COR-L47 (cell line): ENCODE measurements at regions not wholly inside any gene's neighbourhood (a gene's known extent, or its start where the extent isn't known, plus 50 kb on each side); places are given as distances from the start of the nearest gene placed in this dataset.

Source experiments
- DNase-seq: peaks from one replicate; lab custom pipeline; 2025; lab: John Stamatoyannopoulos, UW

DNA sequence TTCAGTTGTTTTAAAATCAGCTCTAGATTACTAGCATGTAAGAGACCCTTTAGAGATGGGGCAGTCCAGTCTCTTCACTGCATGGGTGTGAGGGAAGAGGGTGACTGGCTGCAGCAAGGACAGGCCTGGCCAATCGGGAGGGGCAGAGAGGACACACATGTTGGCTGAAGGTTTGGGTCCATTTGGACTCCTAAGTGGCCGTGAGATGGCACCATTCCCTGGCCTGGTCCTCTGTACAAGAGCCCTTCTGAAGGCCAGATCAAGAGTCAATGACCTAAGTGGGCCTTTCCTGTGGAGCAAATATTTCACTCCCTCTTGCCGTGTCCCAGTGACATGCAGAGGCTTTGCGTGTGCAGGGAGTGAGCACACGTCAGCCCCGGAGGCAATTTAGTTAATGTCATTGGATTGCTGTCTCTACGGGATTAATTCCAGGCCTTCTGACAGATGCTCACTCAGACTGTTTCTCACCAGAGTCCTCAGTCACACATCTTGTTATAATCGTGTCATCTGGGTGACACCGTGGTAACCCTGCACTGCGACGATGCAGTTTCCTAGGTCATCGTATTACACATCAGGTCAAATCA lies 613.0 kb downstream of the NPHP4 start:
- DNase-seq, result no peak

DNA sequence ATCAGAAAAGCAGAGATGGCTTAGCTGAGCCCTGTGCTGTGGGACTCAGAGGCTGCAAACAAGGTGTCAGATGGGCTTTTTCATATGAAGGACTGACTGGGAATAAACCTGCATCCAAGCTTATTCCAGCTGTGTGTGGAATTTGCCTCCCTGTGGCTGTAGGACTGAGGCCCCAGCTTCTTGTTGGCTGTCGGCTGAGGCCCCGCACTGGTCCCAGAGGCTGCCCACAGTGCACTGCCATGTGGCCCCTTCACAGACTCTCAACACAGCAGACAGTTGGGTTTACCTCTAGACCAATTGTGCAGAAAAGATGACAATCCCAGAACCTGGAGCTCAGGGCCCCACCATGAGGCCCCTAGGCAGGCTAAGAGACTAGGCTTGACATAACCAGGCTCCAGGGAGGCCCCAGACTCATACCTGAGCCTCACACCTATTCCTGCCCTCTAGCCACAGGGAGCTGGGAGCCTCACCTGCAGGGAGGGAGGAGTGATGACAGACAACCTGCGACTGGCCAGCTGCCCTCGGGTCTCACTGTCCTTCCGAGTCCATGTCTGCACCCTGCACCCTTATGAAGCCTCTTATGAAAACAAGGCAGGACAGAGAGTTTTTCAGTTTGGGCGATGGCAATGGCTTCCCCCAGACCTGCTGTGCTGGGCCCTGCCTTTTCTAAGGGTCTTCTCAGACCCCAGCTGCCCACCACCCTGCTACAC lies 615.5 kb downstream of the NPHP4 start:
- DNase-seq, result no peak

DNA sequence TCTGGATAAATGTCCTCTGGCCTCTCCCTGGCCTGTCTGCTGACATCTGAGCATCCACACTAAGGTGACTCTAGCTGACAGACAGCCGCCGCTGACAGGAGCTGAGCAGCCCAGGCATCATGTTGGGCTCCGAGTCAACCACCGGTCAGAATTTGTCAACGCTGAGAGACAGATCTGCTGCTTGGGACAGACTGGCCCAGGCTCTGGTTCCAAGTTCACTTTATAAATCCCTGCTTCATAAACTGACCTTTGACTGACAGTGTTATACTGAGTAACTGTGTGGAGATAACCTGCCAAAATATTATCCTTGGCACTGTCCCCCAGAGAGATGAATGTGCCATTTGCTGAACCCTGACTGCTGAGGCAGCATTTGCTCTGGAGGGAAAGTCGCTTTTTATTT lies 616.7 kb downstream of the NPHP4 start:
- DNase-seq, result no peak

DNA sequence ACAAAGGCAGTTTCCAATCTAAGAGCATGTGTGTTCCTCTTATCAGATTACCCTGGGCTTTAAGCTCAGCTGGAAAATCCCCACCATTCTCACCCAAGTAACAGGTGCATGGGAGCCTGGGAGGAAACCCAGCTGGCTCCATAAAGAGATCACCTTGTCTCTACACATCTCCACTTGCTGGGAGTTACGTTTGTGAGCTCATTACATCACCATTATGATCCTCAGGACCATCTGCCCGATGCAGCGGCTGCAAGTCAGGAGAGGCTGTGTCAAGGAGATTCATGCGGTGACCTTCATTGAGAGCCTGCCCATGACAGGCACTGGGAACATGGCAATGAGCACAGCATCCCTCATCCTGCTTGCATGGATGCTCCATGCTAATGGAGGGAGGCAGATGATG lies 618.0 kb downstream of the NPHP4 start:
- DNase-seq, result no peak

DNA sequence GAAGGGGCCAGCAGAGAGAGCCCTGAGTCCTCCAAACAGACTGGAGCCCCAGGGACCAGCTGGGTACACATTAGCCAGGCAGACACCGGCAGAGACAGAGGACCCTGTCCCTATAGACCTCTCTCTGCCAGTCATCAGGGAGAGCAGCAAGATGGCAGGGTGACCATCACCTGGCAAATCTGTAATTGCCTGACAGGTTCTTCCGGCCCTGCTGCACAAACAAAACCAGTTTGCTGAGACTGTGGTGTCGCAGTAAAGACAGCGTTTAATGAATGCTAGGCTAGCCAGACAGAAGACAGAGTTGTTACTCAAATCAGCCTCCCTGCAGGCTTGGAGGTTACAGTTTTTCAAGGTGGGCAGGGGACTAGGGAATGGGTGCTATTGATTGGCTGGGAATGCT lies 618.9 kb downstream of the NPHP4 start:
- DNase-seq, result no peak

DNA sequence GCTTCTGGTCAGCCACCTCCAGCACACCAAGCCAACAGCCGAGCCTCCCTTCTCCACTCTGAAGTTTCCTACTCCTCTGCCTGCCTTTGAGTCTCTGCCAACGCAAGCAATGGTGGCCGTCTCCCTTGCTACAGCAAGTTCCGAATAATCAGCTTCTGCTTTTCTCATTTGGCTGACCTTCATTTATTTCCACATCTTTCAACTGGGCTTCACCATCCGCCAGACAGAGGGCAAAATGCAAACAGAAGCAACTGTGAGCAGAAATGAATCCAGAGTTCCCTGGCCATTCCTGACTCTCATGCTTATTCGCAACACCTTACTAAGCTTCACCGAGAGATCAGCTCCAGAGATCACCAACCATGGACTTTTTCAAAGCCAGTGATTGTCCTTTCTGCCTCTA lies 621.0 kb downstream of the NPHP4 start:
- no peak for DNase-seq

DNA sequence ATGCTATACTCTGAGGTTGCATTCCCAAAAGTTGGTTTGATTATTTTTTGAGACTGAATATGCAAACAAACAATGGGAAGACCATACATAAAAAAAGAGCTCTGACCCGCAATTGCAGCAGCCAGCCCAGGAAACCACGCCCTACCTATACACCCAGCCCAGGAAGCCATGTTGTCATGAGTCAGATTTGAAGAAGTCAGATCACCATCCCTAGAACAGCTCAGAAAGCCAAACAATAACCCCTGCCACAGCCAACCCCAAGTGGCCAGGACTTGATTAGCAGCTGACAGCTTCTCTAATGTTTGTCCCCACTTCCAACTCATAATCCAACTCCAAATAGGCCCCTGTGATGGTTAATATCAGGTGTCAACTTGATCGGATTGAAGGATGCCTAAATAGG lies 621.9 kb downstream of the NPHP4 start:
- no peak for DNase-seq

DNA sequence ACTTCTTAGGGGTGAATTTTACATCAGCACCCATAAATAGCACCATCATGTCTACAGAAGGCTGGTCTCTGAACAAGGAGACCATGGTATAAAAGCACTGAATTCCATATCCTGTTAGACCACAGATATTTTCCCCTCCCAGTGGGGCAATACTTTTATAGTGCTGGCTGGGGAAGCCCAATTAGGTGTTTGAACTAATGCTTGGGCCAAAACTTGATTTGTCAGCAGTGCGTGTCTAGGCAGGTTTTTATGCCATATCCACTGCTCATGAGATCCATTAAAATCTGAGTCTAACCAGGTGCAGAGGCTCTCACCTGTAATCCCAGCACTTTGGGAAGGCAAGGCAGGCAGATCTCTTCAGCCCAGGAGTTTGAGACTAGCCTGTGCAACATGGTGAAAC lies 623.0 kb downstream of the NPHP4 start:
- no peak for DNase-seq

DNA sequence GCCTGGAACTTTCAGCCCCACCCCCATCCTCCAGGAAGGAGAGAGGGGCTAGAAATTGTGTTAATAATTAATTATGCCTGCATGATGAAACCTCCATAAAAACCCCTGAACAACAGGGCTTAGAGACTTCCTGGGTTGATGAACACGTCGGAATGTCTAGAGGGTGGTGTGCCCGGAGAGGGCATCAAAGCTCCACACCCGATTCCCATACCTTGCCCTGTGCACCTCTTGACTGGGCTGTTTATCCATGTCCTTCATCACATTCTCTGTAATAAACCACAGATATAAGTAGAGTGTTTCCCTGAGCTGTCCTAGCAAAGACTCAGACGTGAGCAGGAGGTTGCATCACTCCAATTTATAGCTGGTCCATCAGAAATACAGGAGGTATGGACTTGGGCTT lies 624.0 kb downstream of the NPHP4 start:
- DNase-seq, result no peak

DNA sequence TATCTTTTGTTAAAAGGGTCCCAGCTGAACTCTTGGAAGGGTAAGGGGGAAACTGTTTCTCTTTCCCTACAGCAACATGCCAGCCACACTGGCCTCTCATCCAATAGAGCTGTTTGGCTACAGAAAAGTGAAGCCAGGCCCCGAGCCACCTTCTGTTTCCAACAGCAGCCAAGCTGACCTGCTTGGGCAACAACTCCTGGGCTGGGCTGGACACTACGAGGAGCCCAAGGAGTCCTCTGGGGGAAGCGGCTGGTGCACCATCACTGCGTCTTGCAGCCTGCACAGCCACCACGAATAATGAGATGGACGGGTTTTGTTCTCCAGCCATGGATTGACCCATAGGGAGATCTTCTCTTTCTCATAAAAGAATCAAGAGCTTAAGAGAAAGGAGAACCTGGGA lies 624.9 kb downstream of the NPHP4 start:
- DNase-seq, result no peak

DNA sequence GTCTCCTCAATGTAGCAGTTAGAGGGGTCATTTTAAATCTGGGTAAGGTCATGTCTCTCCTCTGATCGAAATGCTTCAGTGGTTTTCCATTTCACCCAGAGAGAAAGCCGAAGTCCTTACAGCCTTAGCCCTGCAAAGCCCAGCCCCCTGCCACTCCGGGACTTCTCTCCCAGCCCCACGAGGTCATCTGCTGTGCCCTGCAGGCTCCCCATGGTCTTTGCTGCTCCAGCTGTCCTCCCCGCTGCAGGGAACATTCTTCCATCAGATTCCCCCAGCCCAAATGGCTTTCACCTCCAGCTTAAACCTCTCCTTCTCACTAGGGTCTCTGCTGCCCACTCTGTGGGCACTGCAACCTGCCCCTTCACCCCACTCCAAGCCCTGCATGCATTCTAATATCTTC lies 626.5 kb downstream of the NPHP4 start:
- DNase-seq, result no peak

DNA sequence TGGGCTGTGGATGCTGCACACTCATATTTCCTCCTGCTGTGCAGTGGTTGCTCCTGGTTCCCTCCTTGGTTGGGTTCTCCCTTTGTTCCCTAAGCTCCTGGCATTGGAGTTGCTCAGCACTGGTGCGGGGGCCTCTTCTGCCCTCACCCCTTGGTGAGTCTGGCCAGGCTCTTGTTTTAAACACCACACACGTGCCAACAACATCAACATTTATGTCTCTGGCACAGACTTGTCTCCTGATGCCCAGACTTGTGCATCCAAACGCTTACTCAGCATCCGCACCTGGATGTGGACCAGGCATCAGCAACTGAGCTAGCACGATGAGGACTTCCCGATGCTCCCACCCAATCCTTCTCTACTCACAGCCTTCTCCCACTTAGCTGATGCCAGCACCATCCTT lies 627.6 kb downstream of the NPHP4 start:
- no peak for DNase-seq

DNA sequence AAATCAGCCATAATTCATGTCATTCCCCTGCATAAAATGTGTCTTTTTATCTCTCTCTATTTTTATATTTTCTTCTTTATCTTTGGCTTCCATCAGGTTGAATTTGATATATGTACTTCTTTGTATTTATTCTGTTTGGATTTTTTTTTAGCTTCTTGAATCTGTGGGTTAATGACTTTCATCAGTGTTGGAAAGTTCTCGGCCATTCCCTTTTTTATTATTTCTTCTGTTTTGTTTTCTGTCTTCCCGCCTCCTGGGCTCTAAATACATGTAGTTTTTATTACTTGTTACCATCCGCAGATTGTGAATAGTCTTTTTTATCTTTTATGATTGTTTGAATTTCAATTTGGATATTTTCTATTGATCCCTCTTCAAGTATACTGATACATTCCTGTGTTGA lies 637.5 kb downstream of the NPHP4 start:
- no peak for DNase-seq

DNA sequence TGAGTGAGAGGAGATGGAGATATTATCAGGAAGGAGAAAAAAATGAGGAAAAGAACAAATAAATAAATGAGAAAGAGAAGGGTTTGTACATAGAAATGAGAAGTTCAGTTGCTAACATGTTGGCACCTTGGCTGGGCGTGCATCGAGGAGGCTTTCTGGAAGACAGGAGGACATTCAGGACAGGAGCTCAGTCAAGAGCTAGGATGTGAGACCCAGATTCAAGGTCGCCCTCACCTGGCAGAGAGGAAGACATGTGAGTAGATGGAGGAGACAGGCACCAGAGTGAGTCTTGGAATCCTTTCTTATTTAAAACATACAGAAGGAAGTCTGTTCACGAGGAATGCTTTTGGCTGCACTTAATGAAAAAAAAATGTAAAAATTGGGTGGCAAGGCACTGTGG lies 640.9 kb downstream of the NPHP4 start:
- DNase-seq, result no peak

DNA sequence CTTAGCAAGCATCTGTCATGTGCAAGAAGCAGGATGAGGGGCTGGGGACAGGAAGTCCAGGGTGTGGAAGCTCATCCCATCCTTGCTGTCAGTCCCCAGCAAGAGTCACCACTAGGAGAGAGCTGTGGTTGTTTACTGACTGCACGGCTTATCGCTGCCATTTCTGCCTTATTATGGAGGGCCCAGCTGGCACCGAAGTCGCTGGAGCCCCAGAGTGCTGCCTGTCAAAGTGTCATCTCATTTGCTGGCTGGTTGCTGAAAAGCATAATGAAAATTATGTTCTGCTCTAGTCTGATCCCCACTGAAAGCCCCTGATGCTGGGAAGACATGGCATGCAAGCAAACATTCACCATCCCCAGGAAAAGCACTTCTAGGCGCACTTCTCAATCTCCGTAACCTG lies 642.7 kb downstream of the NPHP4 start:
- DNase-seq, result no peak

DNA sequence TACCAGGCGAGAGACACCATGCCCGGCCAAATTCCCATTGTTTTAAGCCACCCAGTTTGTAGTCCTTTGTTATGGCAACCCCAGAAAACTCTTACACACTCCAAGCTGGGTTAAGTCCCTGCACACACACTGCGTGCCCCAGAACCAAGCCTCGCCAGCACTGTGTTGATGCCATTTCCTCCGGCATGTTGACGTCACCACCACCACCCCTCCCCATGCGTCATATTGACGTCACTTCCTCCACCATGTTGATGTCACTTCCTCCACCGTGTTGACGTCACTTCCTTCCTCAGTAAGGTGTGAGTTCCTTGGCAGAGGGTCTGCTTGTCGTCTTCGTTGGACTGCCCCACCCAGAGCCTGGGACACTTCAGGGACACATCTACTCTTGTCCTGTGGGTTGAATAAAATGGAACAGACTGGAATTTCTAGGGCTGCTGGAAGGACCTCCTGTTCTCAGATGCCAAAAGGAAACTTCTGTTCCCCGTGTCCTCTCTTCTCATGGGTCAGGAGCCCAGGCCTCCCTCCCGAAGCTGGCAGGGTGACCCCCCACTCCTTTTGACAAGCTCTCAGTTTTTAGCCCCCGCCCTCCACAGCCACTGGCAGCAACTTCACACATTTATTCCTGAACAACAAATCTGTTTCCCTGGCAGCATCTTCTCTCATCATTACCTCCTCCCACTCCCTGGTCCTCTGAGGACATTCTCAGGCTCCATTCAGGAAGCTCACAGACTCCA lies 643.3 kb downstream of the NPHP4 start:
- DNase-seq, result no peak

DNA sequence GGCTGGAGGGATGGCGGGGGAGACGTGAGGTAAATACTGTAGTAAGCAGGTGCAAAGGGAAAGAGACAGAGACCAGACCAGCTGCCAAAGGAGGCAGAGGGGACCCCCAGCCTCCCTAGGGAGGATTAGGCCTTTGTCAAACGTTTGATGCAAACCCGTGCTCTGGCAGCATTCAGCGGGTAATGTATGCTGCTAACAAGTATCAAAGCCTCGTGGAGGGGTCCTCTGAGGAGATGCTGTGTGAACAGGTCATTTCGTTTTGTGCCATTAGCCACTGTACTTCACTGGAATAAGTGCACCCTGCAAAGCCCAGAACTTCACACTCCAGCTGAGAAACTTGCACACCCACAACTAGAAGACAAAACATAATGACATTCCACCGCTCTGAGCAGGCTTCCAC lies 644.5 kb downstream of the NPHP4 start:
- no peak for DNase-seq

DNA sequence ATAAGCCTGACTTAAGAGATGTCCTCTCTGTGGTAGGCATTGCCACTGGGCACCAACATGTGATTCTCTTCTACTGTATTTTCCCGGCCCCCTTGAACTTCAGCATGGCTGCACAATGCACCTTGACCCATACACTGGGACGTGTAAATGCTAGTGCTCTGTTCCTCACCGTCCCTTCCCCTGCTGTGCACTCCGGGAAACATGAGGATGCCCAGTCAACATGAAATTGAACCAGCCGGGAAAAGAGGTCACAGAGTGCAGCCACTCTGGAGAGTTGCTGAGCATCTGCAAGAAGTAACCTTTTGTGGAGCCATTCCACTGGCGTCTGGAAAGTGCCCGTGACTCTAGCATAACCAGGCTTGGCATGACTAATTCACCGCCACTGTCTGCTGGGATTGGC lies 646.7 kb downstream of the NPHP4 start:
- no peak for DNase-seq

DNA sequence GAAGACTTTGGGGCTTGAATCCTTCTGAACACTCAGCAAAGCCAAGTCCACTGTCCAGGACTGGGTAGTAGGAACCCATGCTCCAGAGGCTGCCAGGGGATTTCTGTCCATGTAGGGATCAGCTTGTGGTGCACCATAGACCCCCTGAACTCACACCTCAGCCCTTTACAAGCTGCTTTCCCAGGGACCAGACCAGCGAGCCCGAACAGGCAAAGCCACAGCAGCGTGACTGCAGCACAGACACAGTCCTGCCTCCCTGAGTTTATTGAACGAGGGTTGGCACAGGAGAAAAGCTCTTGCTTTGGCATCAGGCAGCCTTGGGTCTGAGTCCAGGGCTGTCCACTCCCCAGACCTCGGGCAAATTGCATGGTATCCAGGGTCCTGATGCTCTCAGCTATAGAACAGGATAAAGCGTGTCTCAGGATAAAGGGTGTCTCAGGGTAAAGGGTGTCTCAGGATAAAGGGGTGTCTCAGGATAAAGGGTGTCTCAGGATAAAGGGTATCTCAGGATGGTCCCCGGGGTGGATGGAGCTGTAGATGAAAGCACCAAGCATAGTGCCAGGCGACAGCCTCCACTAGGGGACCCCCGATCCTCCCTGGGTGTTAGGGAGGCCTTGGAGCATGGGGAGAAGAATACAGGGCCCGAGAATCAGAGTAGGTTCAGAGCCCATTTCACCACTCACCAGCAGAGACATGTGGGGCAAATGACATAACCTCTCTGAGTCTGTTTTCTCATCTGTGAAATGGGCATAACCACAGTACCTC lies 648.8 kb downstream of the NPHP4 start:
- DNase-seq, result no peak

DNA sequence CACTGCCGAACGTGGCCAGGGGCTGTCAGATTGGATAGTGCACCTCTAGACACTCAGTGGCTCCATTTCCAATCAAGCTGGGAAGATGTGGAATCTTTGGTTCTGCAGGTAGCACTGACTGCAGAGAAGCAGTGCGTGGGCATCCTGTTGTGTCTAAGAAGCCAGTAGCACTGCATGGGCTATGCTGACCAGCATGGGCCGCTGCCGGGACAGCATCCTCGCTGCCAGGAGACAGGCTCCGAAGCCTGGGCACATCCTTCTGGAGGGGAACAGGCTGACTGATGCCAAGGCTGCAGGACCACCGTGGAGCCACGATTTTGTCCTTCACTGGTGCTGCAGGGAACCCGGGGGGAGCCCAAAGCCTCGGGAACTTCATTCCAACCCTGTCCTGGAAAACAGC lies 649.4 kb downstream of the NPHP4 start:
- DNase-seq, result no peak

DNA sequence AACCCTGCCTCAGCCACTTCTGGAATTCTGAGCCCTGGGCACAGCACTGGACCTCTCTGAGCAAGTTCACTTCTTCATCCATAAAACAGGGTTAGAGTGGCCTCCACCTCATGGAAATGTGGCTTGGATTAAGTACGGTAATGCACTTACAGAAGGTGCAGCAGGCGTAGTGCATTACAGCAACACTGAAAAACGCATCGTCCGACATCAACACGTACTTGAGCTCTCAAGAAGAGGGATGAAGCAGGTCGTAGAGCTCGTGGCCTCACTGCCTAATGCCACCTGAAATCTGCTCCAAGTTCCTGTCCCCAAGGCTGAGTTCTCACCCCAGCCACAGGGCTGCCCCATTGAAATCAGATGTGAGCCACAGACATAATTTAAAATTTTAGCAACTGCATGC lies 650.1 kb downstream of the NPHP4 start:
- no peak for DNase-seq

DNA sequence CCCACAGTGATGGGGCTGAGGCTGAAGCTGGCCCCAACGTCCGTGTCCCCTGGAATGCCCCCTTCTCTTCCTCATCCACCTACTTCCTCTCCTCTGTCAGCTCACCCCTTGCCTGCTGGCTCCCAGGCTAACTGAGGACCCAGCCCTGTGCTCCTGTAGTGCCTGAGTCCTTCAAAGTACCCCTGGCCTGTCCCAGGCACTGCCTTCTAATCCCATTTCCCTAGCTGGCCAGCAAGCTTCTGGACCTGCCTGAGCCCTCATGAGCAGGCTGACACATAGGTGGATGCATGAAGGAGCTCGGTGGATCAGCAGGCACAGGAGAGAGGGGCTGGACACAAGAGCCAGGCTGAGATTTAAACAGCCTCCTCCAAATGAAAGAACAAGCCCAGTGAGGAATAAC lies 650.8 kb downstream of the NPHP4 start:
- no peak for DNase-seq

DNA sequence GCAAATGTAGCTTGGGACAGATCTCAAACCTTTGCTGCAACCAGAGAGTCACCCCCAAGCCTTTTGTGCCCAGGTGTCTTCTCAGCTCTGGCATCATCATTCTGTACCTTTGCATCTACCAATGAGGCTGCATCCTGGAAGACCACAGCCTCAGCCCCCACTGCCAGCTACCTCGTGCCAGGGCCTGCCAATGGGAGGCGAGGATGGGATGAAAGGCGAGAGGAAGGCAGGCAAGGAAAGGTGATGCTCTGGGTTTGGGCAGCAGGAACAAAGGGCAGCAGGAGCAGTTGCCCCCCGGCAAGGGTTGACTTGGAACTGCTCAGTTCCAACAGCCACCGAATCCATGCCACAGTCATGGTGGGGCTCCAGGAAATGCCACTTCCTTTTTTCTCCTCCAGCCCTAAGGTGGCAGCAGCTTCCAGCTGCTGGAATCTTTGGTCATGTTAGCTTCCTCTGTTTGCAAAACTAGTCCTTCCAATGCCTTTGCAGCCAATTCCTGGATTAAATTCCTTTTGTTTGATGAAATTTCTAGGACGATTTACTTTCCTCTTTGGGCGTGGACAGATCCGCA lies 651.6 kb downstream of the NPHP4 start:
- no peak for DNase-seq
